ENCODE measurements at regions not wholly inside any gene's neighbourhood (a gene's known extent, or its start where the extent isn't known, plus 50 kb on each side); places are given as distances from the start of the nearest gene placed in this dataset.

DNA sequence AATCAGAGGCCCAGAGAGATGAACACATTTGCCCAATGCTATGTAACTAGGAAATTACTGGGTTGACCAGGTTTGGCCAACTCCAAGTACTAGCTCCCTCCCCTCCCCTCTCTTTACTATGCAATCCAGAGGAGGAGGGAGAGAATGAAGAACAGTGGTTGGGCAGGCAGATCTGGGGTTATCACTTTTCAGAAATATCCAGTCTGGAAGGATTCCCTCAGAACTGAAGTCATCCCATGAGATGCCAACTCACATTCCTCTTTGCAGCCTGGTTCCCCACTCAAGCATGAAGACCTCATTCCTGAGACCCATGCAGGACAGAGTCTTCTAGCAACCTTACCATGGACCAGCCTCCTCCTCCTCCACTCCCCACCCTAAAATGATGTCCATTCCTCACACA is 201.1 kb downstream of the TLE3 start:
- TF ChIP-seq, protein P1, sequence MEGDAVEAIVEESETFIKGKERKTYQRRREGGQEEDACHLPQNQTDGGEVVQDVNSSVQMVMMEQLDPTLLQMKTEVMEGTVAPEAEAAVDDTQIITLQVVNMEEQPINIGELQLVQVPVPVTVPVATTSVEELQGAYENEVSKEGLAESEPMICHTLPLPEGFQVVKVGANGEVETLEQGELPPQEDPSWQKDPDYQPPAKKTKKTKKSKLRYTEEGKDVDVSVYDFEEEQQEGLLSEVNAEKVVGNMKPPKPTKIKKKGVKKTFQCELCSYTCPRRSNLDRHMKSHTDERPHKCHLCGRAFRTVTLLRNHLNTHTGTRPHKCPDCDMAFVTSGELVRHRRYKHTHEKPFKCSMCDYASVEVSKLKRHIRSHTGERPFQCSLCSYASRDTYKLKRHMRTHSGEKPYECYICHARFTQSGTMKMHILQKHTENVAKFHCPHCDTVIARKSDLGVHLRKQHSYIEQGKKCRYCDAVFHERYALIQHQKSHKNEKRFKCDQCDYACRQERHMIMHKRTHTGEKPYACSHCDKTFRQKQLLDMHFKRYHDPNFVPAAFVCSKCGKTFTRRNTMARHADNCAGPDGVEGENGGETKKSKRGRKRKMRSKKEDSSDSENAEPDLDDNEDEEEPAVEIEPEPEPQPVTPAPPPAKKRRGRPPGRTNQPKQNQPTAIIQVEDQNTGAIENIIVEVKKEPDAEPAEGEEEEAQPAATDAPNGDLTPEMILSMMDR (IDR thresholded peaks at IDR 0.05; ENCODE audit: borderline replicate concordance, extremely low read depth, low read length, poor library complexity, severe bottlenecking): no peak
- no peak for TF ChIP-seq EZH2 (IDR thresholded peaks at IDR 0.05; ENCODE audit: borderline replicate concordance, low read depth, low read length, severe bottlenecking)
